ENCODE measurements at regions not wholly inside any gene's neighbourhood (a gene's known extent, or its start where the extent isn't known, plus 50 kb on each side); places are given as distances from the start of the nearest gene placed in this dataset.

DNA sequence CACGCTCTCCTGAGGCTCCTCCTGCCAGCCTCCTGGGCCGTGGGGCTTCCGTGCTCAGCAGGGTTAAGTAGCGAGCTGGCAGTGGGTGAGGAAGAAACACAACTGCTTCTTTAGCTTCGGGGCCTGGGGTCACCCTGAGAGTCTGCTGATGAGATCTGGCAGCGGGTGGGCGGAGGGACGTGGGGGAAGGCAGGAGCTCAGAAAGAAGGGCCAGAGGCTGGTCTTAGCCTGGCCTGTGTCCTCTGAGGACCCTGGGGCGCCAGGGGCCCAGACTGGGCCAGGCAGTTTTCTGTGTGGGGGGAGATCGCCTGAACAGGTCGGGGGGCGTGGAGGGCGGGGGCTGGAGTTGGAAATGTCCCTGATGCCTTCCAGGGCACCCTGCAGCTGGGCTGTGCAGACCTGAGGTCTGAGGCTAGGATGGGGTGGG, 97.8 kb upstream of the GSE1 start:
- TF ChIP-seq, protein P1, sequence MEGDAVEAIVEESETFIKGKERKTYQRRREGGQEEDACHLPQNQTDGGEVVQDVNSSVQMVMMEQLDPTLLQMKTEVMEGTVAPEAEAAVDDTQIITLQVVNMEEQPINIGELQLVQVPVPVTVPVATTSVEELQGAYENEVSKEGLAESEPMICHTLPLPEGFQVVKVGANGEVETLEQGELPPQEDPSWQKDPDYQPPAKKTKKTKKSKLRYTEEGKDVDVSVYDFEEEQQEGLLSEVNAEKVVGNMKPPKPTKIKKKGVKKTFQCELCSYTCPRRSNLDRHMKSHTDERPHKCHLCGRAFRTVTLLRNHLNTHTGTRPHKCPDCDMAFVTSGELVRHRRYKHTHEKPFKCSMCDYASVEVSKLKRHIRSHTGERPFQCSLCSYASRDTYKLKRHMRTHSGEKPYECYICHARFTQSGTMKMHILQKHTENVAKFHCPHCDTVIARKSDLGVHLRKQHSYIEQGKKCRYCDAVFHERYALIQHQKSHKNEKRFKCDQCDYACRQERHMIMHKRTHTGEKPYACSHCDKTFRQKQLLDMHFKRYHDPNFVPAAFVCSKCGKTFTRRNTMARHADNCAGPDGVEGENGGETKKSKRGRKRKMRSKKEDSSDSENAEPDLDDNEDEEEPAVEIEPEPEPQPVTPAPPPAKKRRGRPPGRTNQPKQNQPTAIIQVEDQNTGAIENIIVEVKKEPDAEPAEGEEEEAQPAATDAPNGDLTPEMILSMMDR (IDR thresholded peaks at IDR 0.05): no peak
- no peak for TF ChIP-seq POLR2A (IDR thresholded peaks at IDR 0.05)

All from lower leg skin (tissue), 3 donors.